GM18870 (cell line): ENCODE measurements at regions not wholly inside any gene's neighbourhood (a gene's known extent, or its start where the extent isn't known, plus 50 kb on each side); places are given as distances from the start of the nearest gene placed in this dataset.
"Not testable (repeated sequence)": the region's sequence is repeated elsewhere in the genome, so short reads cannot be mapped to it uniquely, and the experiment has no call there.

ENCODE experiments used
- ATAC-seq: cut with Tn5 transposase; IDR thresholded peaks from one replicate; pipeline ENCODE4 v1.9.1; 2021; ENCODE audit warnings: moderate library complexity; ENCODE audit not compliant: unreplicated experiment

DNA sequence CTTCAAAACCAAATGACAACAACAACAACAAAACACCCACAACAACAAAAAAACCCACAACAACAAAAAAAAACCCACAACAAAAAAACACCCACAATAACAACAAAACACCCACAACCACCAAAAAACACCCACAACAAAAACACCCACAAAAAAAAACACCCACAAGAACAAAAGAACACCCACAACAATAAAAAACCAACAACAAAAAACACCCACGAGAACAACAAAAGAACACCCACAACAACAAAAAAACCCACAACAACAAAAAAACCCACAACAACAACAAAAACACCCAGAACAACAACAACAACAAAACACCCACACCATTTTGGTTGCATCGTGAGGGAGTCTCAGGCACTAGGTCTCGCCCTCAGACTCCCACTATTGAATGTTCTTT, 117.8 kb downstream of the C16orf95 start:
- no peak for ATAC-seq

DNA sequence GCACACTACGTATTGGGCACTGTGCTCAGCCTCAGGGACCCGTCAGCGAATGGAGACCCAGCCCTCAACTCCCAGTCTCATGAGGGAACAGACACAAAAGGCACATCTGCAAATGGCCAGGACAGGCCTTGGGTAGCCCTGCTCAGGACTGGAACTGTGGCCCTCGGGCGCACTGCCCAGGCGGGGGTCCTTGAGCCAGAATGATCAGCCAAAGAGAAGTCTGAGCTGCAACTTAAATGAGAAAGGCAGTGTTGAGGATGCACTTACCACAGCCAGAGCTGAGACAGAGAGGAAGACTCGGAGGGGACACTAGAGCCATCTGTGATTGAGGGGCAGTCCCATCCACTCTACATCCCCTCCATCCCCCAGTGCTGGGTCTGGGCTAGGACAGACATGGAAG, 117.3 kb downstream of the C16orf95 start:
- ATAC-seq: no peak

DNA sequence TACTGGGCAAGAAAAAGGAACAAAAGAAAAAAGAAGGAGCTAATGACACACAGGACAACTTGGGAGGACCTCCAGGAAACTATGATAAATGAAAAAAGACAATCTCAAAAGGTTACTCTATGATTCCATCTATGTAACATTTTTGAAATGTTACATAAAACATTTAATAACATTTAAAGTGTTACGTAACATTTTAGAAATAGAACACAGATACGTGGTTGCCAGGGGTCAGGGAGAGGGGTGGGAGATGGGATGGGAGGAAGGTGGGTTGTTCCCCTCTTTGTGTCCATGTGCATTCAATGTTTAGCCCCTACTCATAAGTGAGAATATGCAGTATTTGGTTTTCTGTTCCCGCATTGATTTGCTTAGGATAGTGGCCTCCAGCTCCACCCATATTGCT, 116.6 kb downstream of the C16orf95 start:
- no peak for ATAC-seq

DNA sequence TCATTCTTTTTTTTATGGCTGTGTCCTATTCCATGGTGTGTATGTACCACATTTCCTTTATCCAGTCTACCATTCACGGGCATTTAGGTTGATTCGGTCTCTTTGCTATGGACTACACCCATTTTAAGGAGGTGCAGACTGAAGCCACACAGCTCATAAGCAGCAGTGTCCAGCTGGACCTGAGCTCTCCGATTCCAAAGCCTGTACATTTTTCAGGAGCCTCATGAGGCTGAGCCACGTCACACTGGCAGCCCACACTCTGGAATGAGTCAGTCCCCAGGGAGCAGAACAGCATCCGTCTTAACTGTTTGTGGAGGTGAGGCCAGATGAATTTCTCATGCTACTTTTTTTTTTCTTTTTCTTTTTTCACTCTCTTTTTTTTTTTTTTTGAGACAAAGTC, 116.1 kb downstream of the C16orf95 start:
- ATAC-seq: no peak

DNA sequence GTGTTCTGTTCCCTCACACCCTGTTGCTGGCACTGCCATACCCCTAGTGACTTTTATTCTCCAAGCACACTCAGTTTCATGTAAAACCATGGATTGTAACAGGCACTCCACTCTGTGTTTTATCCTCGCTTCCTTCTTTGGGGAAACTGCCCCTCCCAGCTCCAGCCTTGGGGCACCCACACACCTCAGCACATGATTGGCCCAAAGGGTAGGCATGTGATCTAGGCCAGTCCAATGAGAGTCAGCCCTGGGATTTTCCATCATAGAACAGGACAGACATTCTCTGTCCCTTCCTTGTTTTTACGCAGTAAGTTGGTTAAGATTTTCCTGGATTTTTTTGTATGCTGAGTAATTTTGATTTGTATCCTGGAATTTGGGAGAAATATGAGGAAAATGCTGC, 115.4 kb downstream of the C16orf95 start:
- ATAC-seq: no peak

DNA sequence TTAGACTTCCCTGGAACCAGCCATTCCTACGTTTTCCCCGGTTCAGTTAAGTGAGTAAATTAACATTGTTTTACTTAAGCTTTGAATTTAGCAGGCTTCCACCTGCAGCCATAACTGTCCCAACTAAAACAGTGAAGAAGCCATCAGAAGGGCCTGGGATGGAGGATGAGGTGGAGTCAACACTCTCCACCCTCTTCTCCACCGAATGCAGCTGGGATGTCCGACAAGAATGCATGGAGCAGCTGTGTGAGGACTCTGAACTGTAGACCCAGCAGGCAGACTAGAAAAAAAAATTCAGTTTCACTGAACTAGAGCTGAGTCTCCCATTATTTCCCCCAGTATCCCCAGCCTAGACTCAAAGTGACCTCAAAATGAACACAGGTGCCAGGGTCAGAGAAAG, 114.8 kb downstream of the C16orf95 start:
- ATAC-seq: no peak

DNA sequence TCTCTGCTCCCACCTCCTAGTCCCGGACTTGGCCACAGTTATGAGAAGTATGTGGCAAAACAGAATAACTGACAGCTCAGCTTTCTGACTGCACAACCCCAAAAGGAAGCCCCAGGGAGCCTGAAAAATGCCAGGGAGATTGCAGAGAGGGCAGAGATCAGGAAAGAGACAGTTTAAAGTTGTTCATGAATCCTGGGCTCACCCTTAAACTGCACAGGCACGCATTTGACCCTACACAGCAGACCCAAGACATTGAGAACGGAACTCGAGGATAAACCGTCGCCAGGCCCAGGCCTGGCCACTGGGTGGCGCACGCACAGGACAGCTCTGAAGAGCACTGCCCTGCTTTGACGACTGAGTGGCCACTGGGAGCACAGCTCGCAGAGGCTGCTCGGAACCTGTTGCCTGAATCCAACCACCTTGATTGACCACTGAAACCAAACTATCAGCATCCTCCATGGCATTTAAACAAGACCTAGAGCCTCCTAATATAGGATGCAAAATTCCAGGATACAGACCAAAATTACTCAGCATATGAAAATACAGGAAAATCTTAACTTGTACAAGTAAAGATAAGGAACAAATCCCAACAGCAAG, 114.0 kb downstream of the C16orf95 start:
- ATAC-seq: no peak

DNA sequence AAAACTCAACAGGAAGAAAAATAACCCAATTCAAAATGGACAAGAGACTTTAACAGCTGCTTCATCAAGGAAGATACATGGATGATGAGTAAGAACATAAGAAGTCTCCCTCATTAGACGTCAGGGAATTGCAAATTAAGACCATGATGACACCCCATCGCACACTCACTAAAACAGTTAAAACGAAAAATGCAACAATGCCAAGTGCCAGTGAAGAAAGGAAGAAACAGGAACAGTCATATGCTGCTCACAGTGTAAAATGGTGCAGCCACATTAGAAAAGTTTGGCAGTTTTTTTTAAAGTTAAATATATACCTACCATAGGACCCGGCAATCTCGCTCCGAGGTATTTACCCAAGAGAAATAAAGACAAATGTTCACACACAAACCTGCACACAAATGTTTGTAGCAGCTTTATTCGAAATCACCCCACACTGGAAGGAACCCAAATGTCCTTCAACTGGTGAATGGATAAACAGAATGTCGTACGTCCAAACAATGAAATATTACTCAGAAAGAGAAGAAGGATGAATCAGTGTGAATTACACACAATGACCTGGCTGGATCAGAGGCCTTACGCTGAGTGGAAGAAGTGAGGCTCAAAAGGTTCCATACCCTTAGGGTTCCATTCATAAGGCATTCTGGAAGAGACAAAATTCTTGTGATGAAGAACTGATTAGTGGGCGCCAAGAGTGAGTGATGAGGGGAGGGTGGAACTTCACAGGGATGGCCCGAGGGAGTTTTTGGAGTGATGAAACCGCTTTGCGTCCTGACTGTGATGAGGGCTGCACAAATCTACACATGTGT, 110.3 kb downstream of the C16orf95 start:
- no peak for ATAC-seq

DNA sequence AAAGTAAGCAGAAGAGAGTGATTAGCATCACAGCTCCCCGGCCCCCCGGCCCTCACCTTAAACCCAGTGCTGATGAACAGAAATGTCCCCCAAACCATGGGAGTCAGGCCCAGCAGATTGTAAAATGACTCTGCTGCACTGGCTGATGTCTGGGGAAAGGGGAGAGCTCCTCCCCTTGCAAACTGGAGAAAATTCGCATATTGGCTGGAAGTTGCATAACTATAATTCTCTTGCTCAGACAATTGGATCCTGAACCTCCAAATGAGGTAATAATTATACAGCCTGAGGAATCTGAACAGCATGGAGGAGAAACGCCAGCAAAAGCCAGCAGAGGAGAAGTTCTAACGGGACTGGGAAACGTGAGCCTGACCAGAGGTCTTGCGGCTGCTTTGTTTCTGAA, 109.7 kb downstream of the C16orf95 start:
- no peak for ATAC-seq

DNA sequence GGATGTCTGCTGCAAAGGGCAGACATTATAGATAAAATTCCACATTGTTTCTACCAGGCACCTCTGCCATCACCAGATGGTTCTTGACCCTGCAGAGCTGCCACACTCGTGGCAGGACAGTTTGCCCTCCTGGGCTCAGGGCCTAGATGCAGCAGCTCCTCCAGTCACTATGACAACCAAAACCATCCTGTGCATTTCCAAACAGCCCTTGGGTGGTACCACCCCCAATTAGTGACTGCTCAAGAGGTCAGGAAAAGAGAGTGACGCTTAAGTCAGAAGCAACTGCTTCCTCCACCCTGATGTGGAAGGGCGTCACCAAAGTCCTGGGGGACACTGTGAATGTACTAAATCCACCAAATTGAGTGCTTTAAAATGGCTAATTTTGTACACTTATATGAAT, 109.2 kb downstream of the C16orf95 start:
- ATAC-seq: no peak

DNA sequence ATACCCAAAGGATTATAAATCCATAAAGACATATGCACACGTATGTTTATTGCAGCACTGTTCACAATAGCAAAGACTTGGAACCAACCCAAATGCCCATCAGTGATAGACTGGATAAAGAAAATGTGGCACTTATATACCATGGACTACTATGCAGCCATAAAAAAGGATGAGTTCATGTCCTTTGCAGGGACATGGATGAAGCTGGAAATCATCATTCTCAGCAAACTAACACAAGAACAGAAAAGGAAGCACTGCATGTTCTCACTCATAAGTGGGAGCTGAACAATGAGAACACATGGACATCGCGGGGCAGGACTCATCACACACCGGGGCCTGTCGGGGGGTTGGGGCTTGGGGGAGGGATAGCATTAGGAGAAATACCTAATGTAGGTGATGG, 108.2 kb downstream of the C16orf95 start:
- not testable (repeated sequence) for ATAC-seq

DNA sequence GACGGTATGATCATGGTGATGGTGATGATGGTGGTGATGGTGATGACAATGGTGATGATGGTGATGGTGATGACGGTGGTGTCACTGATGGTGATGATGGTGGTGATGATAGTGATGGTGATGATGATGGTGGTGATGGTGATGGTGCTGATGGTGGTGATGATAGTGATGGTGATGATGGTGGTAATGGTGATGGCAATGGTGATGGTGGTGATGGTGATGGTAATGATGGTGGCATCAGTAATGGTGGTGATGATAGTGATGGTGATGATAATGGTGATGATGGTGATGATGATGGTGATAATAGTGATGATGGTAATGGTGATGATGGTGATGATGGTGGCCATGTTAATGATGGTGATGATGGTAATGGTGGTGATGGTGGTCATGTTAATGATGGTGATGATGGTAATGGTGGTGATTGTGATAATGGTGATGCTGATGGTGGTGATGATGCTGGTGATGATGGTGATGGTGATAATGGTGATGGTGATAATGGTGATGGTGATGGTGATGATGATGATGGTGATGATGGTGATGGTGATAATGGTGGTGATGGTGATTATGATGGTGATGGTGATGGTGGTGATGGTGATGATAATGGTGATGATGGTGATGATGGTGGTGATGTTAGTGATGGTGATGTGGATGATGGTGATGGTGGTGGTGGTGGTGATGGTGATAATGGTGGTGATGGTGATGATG, 107.2 kb downstream of the C16orf95 start:
- no peak for ATAC-seq

DNA sequence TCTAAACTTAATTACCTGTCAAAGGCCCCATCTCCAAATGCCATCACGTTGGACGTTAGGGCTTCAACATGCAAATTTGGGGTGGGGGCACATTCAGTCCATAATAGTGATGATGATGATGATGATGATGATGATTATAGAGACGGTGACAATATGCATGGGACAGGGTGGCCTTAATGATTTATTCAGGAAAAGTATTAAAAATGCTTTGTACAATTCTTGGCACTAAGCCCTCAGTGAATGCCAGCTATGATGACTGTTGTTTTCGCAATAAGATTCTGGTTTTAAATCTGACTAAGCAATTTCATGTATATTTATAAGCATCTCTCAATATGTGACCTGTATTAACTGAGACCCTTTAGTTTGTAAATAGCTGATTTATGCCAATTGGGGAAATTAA, 106.3 kb downstream of the C16orf95 start:
- no peak for ATAC-seq

DNA sequence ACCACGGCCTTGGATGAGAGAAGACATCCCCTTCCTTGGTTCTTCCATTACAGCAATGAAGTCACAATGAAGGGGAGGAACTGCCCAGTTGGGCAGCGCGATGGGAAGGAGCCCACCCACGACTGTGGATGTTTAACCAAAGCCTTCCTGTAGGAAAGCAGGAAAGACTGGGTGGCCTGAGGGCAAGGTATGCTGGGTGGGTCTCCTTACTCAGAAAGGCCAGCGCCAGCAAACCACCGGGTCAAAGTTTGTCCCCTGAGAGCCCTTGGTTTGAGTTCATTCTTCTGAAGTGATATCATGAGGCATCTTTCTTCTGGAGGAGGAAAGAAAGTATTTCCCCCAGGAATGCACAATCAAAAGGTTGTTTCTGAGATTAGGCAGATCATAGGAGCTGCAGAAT, 105.2 kb downstream of the C16orf95 start:
- ATAC-seq: no peak

DNA sequence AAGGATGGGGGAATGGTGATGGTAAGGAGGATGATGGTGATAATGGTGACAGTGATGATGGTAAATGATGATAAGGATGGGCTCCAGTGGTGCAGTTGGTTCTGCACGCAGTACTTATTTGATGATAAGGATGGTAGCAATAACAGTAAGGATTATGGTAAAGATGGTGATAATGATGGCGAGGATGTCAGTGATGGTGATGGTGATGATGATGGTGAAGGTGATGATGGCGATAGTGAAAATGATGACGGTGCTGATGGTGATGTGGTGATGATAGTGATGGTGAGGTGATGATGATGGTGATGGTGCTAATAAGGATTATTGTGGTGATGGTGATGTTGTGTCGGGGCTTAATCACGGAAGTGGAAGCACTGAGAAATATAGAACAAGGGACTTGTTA, 103.7 kb downstream of the C16orf95 start:
- no peak for ATAC-seq

DNA sequence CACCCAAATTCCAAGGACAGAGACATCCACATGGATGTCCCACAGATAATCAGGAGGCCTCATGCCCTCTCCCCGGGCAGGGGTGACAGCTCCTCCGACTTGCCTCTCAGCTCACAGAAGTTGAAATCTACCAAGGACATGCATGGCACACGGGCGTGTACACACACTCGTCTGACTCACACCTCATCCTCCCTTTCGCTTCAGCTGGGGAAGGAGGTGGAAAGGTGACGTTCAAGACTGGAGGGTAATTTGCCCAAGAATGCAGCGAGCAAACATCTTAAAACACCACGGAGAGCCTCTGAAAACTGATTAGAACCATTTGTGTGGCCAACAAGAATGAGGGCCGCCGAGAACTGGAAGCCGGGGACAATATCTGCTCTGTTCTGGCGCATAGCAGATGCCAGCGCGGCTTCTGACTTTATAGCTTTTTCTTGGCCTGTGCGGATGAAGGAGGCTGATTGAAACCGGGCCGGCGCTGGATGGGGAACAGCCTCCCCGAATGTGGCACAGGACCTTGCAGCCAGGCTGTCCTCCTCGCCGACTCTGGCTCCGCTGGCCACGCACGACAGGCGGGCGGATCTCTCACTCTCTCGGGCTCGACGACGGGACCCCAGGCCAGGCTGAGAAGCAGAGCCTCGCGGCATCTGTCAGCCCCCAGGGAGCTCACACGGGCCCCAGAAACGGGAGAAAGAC, 100.9 kb downstream of the C16orf95 start:
- no peak for ATAC-seq

DNA sequence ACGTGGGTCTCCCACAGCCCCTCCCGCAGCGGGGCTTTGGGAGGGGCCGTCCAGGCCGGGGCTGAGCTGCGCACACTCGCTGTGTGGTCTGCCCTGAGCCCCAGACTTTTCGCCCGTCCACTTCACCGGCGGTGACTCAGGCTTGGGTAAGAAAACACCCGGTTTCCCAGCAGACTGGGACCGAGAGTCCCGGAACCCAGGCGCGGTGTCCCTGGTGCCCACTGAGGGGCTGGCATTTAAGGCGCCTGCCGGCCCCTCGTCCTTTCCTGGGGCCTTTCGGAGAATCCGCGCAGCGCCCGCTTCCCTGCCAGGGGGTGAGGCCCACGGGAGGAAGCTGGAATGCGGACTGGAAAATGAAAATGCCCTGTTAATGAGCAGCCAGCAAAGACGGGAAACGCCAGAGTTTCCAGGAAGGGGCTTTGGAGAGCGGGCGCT, 100.3 kb downstream of the C16orf95 start:
- no peak for ATAC-seq

DNA sequence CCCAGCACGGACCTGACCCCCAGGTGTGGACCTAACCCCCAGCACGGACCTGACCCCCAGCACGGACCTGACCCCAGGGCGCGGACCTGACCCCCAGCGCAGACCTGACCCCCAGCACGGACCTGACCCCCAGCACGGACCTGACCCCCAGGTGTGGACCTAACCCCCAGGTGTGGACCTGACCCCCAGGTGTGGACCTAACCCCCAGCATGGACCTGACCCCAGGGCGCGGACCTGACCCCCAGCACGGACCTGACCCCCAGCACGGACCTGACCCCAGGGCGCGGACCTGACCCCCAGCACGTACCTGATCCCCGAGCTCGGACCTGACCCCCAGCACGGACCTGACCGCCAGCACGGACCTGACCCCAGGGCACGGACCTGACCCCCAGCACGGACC, 99.4 kb downstream of the C16orf95 start:
- ATAC-seq: not testable (repeated sequence)

DNA sequence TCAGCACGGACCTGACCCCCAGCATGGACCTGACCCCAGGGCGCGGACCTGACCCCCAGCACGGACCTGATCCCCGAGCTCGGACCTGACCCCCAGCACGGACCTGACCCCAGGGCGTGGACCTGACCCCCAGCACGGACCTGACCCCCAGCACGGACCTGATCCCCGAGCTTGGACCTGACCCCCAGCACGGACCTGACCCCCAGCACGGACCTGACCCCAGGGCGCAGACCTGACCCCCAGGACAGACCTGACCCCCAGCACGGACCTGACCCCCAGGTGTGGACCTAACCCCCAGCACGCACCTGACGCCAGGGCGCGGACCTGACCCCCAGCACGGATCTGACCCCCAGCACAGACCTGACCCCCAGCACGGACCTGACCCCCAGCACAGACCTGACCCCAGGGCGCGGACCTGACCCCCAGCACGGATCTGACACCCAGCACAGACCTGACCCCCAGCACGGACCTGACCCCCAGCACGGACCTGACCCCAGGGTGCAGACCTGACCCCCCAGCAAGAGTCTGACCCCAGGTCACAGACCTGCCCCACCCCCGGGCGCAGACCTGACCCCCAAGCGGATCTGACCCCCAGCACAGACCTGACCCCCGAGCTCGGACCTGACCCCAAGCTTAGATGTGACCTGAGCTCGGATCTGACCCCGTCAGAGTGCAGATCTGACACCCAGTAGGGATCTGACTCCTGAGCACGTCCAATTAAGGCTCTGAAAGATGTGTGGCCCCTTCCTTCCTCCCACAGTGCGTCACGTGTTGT, 98.7 kb downstream of the C16orf95 start:
- ATAC-seq: no peak

DNA sequence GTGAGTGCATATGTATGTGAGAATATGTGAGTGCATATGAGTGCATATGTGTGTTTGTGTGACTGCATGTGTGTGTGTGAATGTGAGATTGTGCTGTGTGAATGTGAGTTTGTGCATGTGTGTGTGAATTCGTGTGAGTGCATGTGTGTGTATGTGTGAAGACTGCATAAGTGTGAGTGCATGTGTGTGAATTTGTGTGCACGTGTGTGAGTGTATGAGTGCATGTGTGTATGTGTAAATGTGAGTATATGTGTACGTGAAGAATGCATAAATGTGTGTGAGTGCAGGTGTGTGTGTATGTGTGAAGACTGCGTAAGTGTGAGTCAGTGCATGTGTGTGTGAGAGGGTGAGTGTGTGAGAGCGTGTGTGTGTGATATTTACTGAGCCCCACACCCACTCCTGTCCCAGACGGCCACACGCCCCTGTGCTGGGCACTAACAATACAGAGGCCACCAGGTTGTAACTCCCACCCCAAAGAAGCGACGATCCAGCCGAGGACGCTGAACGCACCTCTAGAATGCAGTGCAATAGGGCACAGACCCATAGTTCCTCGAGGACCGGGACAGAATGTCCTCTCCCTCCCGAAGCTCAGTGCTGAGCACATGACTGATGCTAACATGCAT, 97.8 kb downstream of the C16orf95 start:
- no peak for ATAC-seq
